Tibial artery (tissue), 4 donors: ENCODE measurements at regions not wholly inside any gene's neighbourhood (a gene's known extent, or its start where the extent isn't known, plus 50 kb on each side); places are given as distances from the start of the nearest gene placed in this dataset.
A peak's percentile ranks its signal among the peaks of the same experiment; 100 is the strongest.
"Not testable (repeated sequence)": the region's sequence is repeated elsewhere in the genome, so short reads cannot be mapped to it uniquely, and the experiment has no call there.

ENCODE experiments used
- DNase-seq, 2 donors: peaks; one replicate each; pipeline ENCODE4 v3.0.0-alpha.2; 2019
- H3K27ac ChIP-seq, 2 donors: fragments of 200-600 bp; sonication (generic) in 1 of 2; 1 replicate in 1 of 2; 2 replicates in 1 of 2; pipeline ENCODE4 v1.5.1; 2018 to 2019; ENCODE audit warnings: mild to moderate bottlenecking in 1 of 2
- H3K27me3 ChIP-seq, 2 donors: fragments of 200-600 bp; sonication (generic) in 1 of 2; one replicate each; pipeline versions ENCODE4 v1.5.1 to v1.6.0; 2016 to 2019
- H3K36me3 ChIP-seq, 3 donors: fragments of 200-600 bp; sonication (generic) in 2 of 3; one replicate each; pipeline ENCODE4 v1.5.1; 2016 to 2019; ENCODE audit warnings: mild to moderate bottlenecking in 2 of 3
- H3K4me1 ChIP-seq, 4 donors: fragments of 200-600 bp; sonication (generic) in 2 of 4; 1 replicate in 3 of 4; 2 replicates in 1 of 4; pipeline ENCODE4 v1.5.1; 2016 to 2019
- H3K4me3 ChIP-seq, 2 donors: fragments of 200-600 bp; sonication (generic) in 1 of 2; 1 replicate in 1 of 2; 2 replicates in 1 of 2; pipeline ENCODE4 v1.5.1; 2018 to 2019; ENCODE audit warnings: mild to moderate bottlenecking in 2 of 2
- H3K9me3 ChIP-seq, 3 donors: fragments of 200-600 bp; sonication (generic) in 1 of 3; one replicate each; pipeline ENCODE4 v1.5.1; 2016 to 2019
- intact Hi-C: fragments of 100-400 bp; cut with DNase I; formaldehyde crosslinking; loops from one replicate; pipeline ENCODE4 v1.15.0; 2023; ENCODE audit warnings: low total_unique reads
- TF ChIP-seq, protein P1 (sequence below), 2 experiments: fragments of 200-600 bp in 1 of 2; fragments of 450-650 bp in 1 of 2; IDR thresholded peaks; one replicate each; pipeline ENCODE4 v1.5.1; 2017 to 2019; ENCODE audit warnings: antibody characterized with exemption in 2 of 2, mild to moderate bottlenecking in 1 of 2, moderate library complexity in 1 of 2

DNA sequence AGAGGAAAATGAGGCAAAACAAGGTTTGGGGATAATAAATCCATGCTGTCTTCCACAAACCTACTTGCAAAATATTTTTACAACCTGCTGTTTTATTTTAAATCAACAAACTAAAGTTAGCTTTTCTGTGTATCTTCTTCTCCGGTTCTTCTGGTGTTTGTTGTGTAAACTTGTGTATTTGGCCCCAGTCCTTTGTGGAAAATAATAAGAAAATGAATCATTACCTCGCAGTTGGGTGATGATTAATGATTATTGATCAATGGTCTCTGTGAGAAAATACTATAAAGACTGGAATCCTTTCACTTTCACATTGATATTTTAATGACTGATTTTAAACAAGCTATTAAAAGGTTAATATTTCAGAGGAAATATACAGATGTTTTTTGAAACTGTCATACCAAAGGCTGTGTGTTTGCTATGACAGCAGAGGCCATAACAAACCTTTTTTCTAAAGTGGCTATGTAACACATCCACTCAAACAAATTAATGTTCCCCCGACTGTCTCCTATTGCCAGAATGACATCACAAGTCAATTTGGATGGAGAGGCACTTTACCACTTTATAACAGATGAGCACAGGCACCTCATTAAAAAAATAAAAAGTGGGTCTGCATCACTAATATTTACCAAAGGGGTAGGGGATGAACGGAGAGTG lies 152.5 kb downstream of the MEX3B start:
- H3K36me3 ChIP-seq, result no peaks in the 10 kb centered on the region
- no peak for DNase-seq
- intact Hi-C loops, result no loop called here
- peaks cover 0 to 57% (median 15%) of the 10 kb centered on the region in 4 donors for H3K4me1 ChIP-seq
- no peaks in the 10 kb centered on the region for H3K9me3 ChIP-seq
- H3K27ac ChIP-seq, result no peak overlapping the region
- H3K4me3 ChIP-seq, result no peak overlapping the region
- TF ChIP-seq, protein P1, sequence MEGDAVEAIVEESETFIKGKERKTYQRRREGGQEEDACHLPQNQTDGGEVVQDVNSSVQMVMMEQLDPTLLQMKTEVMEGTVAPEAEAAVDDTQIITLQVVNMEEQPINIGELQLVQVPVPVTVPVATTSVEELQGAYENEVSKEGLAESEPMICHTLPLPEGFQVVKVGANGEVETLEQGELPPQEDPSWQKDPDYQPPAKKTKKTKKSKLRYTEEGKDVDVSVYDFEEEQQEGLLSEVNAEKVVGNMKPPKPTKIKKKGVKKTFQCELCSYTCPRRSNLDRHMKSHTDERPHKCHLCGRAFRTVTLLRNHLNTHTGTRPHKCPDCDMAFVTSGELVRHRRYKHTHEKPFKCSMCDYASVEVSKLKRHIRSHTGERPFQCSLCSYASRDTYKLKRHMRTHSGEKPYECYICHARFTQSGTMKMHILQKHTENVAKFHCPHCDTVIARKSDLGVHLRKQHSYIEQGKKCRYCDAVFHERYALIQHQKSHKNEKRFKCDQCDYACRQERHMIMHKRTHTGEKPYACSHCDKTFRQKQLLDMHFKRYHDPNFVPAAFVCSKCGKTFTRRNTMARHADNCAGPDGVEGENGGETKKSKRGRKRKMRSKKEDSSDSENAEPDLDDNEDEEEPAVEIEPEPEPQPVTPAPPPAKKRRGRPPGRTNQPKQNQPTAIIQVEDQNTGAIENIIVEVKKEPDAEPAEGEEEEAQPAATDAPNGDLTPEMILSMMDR (IDR thresholded peaks at IDR 0.05), result no peak
- no peaks in the 10 kb centered on the region for H3K27me3 ChIP-seq

- H3K36me3 ChIP-seq, result no peaks in the 10 kb centered on the region
- H3K27me3 ChIP-seq, result no peaks in the 10 kb centered on the region
- intact Hi-C loops, result no loop called here
- no peak overlapping the region for H3K27ac ChIP-seq
- DNase-seq, result no peak
- H3K4me1 ChIP-seq, result peaks cover 0 to 49% (median 24%) of the 10 kb centered on the region in 4 donors
- no peaks in the 10 kb centered on the region for H3K9me3 ChIP-seq
- H3K4me3 ChIP-seq, result no peak overlapping the region
- TF ChIP-seq, protein P1 (IDR thresholded peaks at IDR 0.05), result no peak
Observed at GRCh38 chr15:81890496-81890895, 155.3 kb downstream of the MEX3B start.

- Histone ChIP-seq H3K27me3 (no peaks in the 10 kb centered on the region), H3K27ac (peak overlapping the region; percentile 6 to 54), H3K36me3 (no peaks in the 10 kb centered on the region), H3K4me3 (no peak overlapping the region), H3K4me1 (peaks cover 0 to 49% (median 24%) of the 10 kb centered on the region in 4 donors), H3K9me3 (no peaks in the 10 kb centered on the region)
- TF ChIP-seq, protein P1 (IDR thresholded peaks at IDR 0.05), result no peak
- intact Hi-C loops, result no loop called here
- DNase-seq, result no peak
Observed at GRCh38 chr15:81889485-81889881, 156.3 kb downstream of the MEX3B start.

- Histone ChIP-seq H3K27ac (peak overlapping the region; percentile 6 to 54), H3K36me3 (no peaks in the 10 kb centered on the region), H3K4me3 (no peak overlapping the region), H3K27me3 (no peaks in the 10 kb centered on the region), H3K9me3 (no peaks in the 10 kb centered on the region), H3K4me1 (peaks cover 0 to 48% (median 24%) of the 10 kb centered on the region in 4 donors)
- TF ChIP-seq, protein P1 (IDR thresholded peaks at IDR 0.05), result no peak
- intact Hi-C loops, result no loop called here
- peak in 1 of 2 donors; percentile 74 for DNase-seq
Observed at GRCh38 chr15:81888748-81889484, 156.9 kb downstream of the MEX3B start.

DNA sequence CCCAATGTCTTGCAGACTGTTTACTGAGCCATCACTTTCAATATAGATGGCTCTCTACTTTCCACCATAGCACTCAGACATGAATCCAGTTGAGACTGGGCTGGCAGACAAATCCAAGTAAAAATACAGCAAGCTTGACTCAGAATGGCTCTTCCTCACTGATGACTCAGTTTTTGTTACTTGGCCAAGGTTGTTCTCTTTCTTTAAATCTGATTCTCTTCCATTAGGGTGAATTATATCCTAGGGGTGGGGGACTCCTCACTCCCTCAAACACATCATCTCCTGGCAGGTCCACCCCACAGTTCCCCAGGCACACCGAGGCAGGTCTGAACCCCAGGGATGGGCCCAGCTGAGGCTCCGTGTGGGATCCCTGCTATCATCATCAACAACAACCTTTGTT lies 157.9 kb downstream of the MEX3B start:
- peaks cover 0 to 38% (median 24%) of the 10 kb centered on the region in 4 donors for H3K4me1 ChIP-seq
- no peaks in the 10 kb centered on the region for H3K9me3 ChIP-seq
- no peaks in the 10 kb centered on the region for H3K27me3 ChIP-seq
- no peaks in the 10 kb centered on the region for H3K36me3 ChIP-seq
- H3K4me3 ChIP-seq, result no peak overlapping the region
- TF ChIP-seq, protein P1 (IDR thresholded peaks at IDR 0.05), result no peak
- peak overlapping the region; percentile 6 to 54 for H3K27ac ChIP-seq
- no peak for DNase-seq
- intact Hi-C loops, result no loop called here

DNA sequence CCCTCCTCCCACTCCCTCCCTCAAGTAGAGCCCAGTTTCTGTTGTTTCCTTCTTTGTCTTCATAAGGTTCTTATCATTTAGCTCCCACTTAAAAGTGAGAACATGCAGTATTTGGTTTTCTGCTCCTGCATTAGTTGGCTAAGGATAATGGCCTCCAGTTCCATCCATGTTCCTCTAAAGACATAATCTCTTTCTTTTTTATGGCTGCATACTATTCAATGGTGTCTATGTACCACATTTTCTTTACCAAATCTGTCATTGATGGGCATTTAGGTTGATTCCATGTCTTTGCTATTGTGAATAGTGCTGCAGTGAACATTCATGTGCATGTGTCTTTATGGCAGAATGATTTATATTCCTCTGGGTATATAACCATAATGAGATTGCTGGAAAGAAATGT lies 158.6 kb downstream of the MEX3B start:
- not testable (repeated sequence) for H3K4me3 ChIP-seq

More for the DNA sequence above, 158.6 kb downstream of the MEX3B start:
- H3K27me3 ChIP-seq, H3K9me3 ChIP-seq, H3K36me3 ChIP-seq, intact Hi-C loops, DNase-seq, H3K27ac ChIP-seq: not testable (repeated sequence)
- H3K4me1 ChIP-seq, result peaks cover 0 to 36% (median 24%) of the 10 kb centered on the region in 4 donors
